ENCODE measurements at regions not wholly inside any gene's neighbourhood (a gene's known extent, or its start where the extent isn't known, plus 50 kb on each side); places are given as distances from the start of the nearest gene placed in this dataset.

GRCh38 chr12:94767956-94768355 lies 117.6 kb upstream of the TMCC3 start:
- TF ChIP-seq EZH2 (IDR thresholded peaks at IDR 0.05; ENCODE audit: borderline replicate concordance, low read depth, low read length, severe bottlenecking) (no peak), POLR2AphosphoS5 (IDR thresholded peaks at IDR 0.05; ENCODE audit: insufficient read depth, low read depth, low read length) (no peak), CTCF (IDR thresholded peaks at IDR 0.05; ENCODE audit: extremely low read depth in 1 of 2, insufficient read depth in 1 of 2, low read depth in 1 of 2, low read length in 2 of 2) (no peak), POLR2A (IDR thresholded peaks at IDR 0.05; ENCODE audit: low read depth, low read length) (no peak), MYC (IDR thresholded peaks at IDR 0.05; ENCODE audit: low read depth, low read length) (no peak), FOS (IDR thresholded peaks at IDR 0.05; ENCODE audit: borderline replicate concordance, insufficient read depth, low read length) (no peak)
